ENCODE measurements at regions not wholly inside any gene's neighbourhood (a gene's known extent, or its start where the extent isn't known, plus 50 kb on each side); places are given as distances from the start of the nearest gene placed in this dataset.

DNA sequence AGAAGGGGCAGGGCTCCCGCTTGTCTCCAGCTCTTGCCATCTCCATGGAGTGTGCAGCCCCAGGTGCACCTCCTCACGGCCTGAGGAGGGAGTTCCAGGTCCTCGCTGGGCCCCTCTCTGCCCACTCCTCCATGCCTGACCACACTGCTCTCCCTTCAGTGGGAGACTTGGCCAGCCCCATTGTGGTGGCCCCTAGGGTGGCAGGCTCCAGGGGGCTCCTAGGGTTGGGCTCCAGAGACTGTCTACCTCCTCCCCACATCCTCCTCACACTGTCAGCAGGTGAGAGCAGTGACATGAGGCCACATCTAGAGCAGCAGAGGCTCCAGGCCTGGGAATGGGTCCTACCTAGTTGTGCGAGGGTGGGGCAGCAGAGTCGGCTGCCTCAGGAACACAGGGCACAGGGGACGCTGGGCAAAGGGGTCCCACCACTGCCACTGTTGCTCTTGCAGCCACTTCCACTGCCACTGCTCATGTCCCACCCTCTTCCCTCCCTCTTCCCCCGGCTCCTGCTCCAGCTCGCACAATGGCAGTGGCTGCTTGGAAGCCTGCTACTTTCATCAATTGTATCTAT, 514.8 kb downstream of the MRPL39 start:
- no peak for ATAC-seq (ENCODE audit: insufficient number of reproducible peaks, low FRiP score, low read depth)
- no peak overlapping the region for H3K27ac ChIP-seq
- DNase-seq (ENCODE audit: low spot score): no peak
- no peak overlapping the region for H3K4me3 ChIP-seq
- H3K9me3 ChIP-seq: no peaks in the 10 kb centered on the region
- H3K4me1 ChIP-seq (ENCODE audit: control insufficient read depth in 1 of 2, low read depth in 2 of 2): no peaks in the 10 kb centered on the region
- no peaks in the 10 kb centered on the region for H3K27me3 ChIP-seq (replicated peaks; ENCODE audit: insufficient read depth)
- no peak for TF ChIP-seq CTCF (IDR thresholded peaks at IDR 0.05)
- H3K36me3 ChIP-seq: no peaks in the 10 kb centered on the region

DNA sequence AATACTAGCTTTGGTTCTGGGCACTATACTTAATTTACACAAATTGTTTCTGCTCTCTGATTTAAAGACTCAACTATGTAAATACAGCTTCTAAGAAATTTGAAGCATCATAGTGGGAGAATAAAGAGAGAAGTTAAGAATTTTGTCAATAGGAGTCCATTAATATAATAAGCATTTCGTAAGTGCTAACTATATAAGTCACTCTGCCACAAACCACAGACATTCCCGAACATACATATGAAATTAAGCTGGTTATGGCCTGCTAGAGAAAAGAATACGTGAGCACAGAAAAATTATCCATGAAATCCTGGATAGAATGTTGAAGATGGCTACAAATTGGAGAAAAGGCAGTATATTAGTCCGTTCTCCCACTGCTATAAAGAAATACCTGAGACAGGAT, 526.2 kb downstream of the MRPL39 start:
- Histone ChIP-seq H3K27me3 (replicated peaks; ENCODE audit: insufficient read depth) (no peaks in the 10 kb centered on the region), H3K27ac (no peak overlapping the region), H3K9me3 (no peaks in the 10 kb centered on the region), H3K4me1 (ENCODE audit: control insufficient read depth in 1 of 2, low read depth in 2 of 2) (no peaks in the 10 kb centered on the region), H3K4me3 (no peak overlapping the region), H3K36me3 (no peaks in the 10 kb centered on the region)
- no peak for DNase-seq (ENCODE audit: low spot score)
- no peak for ATAC-seq (ENCODE audit: insufficient number of reproducible peaks, low FRiP score, low read depth)
- no peak for TF ChIP-seq CTCF (IDR thresholded peaks at IDR 0.05)

GRCh38 chr21:25080661-25081060, 526.6 kb downstream of the MRPL39 start:
- H3K27me3 ChIP-seq (replicated peaks; ENCODE audit: insufficient read depth): no peaks in the 10 kb centered on the region
- DNase-seq (ENCODE audit: low spot score) (no peak), ATAC-seq (ENCODE audit: insufficient number of reproducible peaks, low FRiP score, low read depth) (no peak)
- H3K27ac ChIP-seq: no peak overlapping the region
- H3K4me3 ChIP-seq: no peak overlapping the region
- no peaks in the 10 kb centered on the region for H3K36me3 ChIP-seq
- H3K4me1 ChIP-seq (ENCODE audit: control insufficient read depth in 1 of 2, low read depth in 2 of 2): no peaks in the 10 kb centered on the region
- TF ChIP-seq CTCF (IDR thresholded peaks at IDR 0.05): no peak
- H3K9me3 ChIP-seq: no peaks in the 10 kb centered on the region

DNA sequence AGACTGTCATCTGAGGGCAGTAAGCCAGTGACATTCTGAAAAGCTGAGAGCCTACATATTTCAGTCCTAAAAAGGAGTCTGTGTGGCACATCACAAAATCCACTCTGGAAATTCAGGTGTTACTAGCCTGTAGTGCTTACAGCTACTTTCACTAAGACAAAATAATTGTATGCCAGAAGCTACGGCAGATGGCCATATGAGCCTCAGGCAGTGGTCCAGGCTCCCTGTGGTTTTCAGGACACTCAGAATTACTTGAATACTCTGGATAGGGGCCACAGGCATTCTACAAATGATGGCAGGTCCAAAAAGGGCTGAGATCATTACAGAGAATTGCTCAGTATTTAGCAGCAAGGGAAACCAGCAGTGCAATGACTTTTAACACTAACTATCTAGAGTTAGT, 527.1 kb downstream of the MRPL39 start:
- H3K27me3 ChIP-seq (replicated peaks; ENCODE audit: insufficient read depth): no peaks in the 10 kb centered on the region
- TF ChIP-seq CTCF (IDR thresholded peaks at IDR 0.05): no peak
- ATAC-seq (ENCODE audit: insufficient number of reproducible peaks, low FRiP score, low read depth): no peak

DNA sequence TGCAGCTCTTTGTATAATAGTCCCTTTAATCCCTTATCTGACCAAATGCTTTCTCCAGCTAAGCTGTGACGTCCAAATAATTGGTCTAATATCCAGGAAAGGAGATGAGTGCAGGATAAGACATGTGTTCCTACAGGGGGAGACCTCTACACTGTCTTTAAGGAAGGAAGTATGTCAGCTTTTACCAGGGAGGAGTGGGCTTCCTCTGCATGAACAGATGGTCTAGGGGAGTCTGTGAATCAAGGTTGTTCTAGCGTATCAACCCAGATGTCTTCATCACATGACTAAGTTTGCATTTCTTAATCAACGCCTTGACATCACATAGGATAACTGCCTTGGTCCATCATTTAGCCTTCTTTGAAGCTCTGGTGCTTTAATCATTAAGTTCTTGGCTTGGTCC, 528.2 kb downstream of the MRPL39 start:
- no peak for TF ChIP-seq CTCF (IDR thresholded peaks at IDR 0.05)
- no peak for DNase-seq (ENCODE audit: low spot score)
- Histone ChIP-seq H3K27me3 (replicated peaks; ENCODE audit: insufficient read depth) (no peaks in the 10 kb centered on the region), H3K9me3 (no peaks in the 10 kb centered on the region), H3K27ac (no peak overlapping the region), H3K4me1 (ENCODE audit: control insufficient read depth in 1 of 2, low read depth in 2 of 2) (no peaks in the 10 kb centered on the region), H3K4me3 (no peak overlapping the region), H3K36me3 (no peaks in the 10 kb centered on the region)
- no peak for ATAC-seq (ENCODE audit: insufficient number of reproducible peaks, low FRiP score, low read depth)

More for the DNA sequence above, 527.1 kb downstream of the MRPL39 start:
- Histone ChIP-seq H3K27ac (no peak overlapping the region), H3K9me3 (no peaks in the 10 kb centered on the region), H3K4me3 (no peak overlapping the region), H3K4me1 (ENCODE audit: control insufficient read depth in 1 of 2, low read depth in 2 of 2) (no peaks in the 10 kb centered on the region), H3K36me3 (no peaks in the 10 kb centered on the region)
- no peak for DNase-seq (ENCODE audit: low spot score)
